ENCODE measurements at regions not wholly inside any gene's neighbourhood (a gene's known extent, or its start where the extent isn't known, plus 50 kb on each side); places are given as distances from the start of the nearest gene placed in this dataset.

- TF ChIP-seq CTCF (conservative IDR thresholded peaks at IDR 0.05) (no peak), ZFX (IDR thresholded peaks at IDR 0.05) (no peak)
Measured at GRCh38 chr1:221157026-221157761, 278.0 kb downstream of the HLX start.
